ENCODE measurements at regions not wholly inside any gene's neighbourhood (a gene's known extent, or its start where the extent isn't known, plus 50 kb on each side); places are given as distances from the start of the nearest gene placed in this dataset.

DNA sequence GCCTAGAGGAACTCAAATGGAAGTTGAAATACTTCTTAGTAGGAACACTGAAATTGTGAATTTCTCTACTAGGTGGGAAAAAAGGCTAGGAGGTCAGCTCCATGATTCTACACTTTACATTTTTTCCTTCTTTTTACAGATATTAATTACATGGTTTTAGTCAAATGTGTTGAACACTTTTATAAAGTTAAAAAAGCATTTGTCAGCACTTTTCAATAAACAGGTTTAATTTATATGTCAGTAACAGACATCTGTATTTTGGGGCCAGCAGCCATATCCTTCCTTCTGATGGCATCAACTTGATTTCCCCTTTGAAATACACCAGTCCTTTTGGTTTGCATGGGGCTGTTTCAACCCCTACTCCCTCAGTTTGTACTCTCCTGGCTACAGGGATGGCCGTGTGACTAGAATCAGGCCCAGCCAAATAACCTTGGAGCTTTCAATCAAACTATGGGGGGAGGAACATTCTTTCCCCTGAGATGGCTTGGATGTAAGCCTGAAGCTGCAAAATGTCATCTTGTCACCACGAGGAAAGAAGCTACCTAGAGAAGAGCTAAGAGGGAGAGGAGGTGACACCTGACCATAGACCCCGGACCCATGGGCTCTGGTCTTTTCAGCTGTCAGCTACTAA, 171.0 kb upstream of the NEBL start:
- TF ChIP-seq CTCF (IDR thresholded peaks at IDR 0.05) (no peak), POLR2A (IDR thresholded peaks at IDR 0.05) (no peak)
- no peaks in the 10 kb centered on the region for H3K27me3 ChIP-seq
- WGBS, 2 donors, result 57 to 58% methylated on average over 3 of the region's 3 CpGs
- no peak for DNase-seq
- intact Hi-C loops (cut with DNase I), result no loop called here
- no peak overlapping the region for H3K27ac ChIP-seq
- no peaks in the 10 kb centered on the region for H3K36me3 ChIP-seq (replicated peaks in 1 of 2; ENCODE audit: insufficient read depth in 1 of 2, low read depth in 2 of 2)
- no peak for ATAC-seq
- H3K4me3 ChIP-seq, result no peak overlapping the region
- H3K9me3 ChIP-seq, result no peaks in the 10 kb centered on the region
- H3K4me1 ChIP-seq, result no peaks in the 10 kb centered on the region

DNA sequence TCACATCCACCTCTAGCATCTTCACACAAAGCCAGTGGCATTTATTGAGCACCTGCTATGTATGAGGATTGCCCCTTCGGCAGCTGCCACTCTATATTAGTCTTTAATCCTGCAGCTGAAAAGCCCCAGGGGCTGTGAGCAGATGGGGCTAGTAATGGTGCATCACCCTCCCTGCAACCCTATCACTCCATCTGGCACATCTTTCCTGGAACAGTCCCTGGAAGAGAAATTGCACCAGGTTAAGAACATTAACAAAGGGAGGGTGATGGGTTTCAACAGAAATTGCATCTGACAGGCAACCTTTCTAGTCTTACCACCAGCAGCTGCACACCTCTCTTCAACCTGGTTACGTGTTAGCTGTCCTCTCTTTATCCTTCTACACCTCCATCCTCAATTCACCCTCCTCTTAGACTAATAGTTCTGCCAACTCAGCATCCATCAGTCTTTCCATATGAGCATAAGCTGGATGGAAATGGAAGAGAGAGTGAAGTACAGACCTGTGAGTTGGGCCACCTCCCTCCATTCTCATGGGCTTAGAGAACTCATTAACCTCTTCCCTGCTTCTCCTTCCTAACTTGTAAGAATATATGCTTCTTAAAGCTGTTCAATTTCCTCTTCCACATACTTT, 168.6 kb upstream of the NEBL start:
- no peak for TF ChIP-seq POLR2A (IDR thresholded peaks at IDR 0.05)
- no peak for TF ChIP-seq CTCF (IDR thresholded peaks at IDR 0.05)

DNA sequence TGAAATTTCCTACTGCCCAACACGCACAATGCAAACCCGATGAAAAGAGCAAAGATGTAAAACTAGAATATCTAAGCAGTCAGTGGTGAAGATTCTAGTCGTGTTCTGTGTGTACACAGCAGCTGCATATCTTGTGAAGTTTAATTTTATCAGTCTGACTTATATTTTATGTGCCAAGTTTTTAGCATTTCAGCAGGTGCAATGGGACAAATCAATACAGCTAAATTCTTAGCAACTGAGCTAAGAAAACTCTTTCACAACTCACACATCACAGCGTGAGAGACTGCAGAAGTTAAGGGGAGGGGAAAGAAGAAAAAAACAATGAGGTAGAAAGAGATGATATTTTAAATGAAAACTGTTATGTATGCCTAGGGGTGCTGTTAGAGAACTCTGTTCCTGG, 164.9 kb upstream of the NEBL start:
- H3K9me3 ChIP-seq, result no peaks in the 10 kb centered on the region
- 5 to 12% methylated on average over 4 of the region's 4 CpGs for WGBS, 2 donors
- no peaks in the 10 kb centered on the region for H3K36me3 ChIP-seq (replicated peaks in 1 of 2; ENCODE audit: insufficient read depth in 1 of 2, low read depth in 2 of 2)
- no peaks in the 10 kb centered on the region for H3K27me3 ChIP-seq
- H3K4me3 ChIP-seq, result no peak overlapping the region
- TF ChIP-seq CTCF (IDR thresholded peaks at IDR 0.05), result no peak
- no peak for TF ChIP-seq POLR2A (IDR thresholded peaks at IDR 0.05)
- no peak overlapping the region for H3K27ac ChIP-seq
- peaks cover 14% of the 10 kb centered on the region for H3K4me1 ChIP-seq
- ATAC-seq, result peak; percentile 62
- DNase-seq, result no peak
- intact Hi-C loops (cut with DNase I), result no loop called here

More for the DNA sequence above, 168.6 kb upstream of the NEBL start:
- WGBS, 2 donors, result 87 to 91% methylated on average over 2 of the region's 2 CpGs
- Histone ChIP-seq H3K27me3 (no peaks in the 10 kb centered on the region), H3K27ac (no peak overlapping the region), H3K4me1 (peaks cover 14% of the 10 kb centered on the region), H3K9me3 (no peaks in the 10 kb centered on the region), H3K36me3 (replicated peaks in 1 of 2; ENCODE audit: insufficient read depth in 1 of 2, low read depth in 2 of 2) (no peaks in the 10 kb centered on the region), H3K4me3 (no peak overlapping the region)
- no peak for DNase-seq
- intact Hi-C loops (cut with DNase I), result no loop called here
- no peak for ATAC-seq

GRCh38 chr10:21061184-21061583, 164.1 kb upstream of the NEBL start:
- Histone ChIP-seq H3K4me1 (peaks cover 14% of the 10 kb centered on the region), H3K9me3 (no peaks in the 10 kb centered on the region), H3K27ac (no peak overlapping the region), H3K4me3 (no peak overlapping the region), H3K27me3 (no peaks in the 10 kb centered on the region), H3K36me3 (replicated peaks in 1 of 2; ENCODE audit: insufficient read depth in 1 of 2, low read depth in 2 of 2) (no peaks in the 10 kb centered on the region)
- intact Hi-C loops (cut with DNase I), result no loop called here
- WGBS, 2 donors, result 94% methylated on average over 2 of the region's 2 CpGs
- no peak for DNase-seq
- no peak for TF ChIP-seq CTCF (IDR thresholded peaks at IDR 0.05)
- no peak for TF ChIP-seq POLR2A (IDR thresholded peaks at IDR 0.05)
- ATAC-seq, result no peak

GRCh38 chr10:21060626-21061025, 163.5 kb upstream of the NEBL start:
- Histone ChIP-seq H3K27ac (no peak overlapping the region), H3K4me1 (peaks cover 14% of the 10 kb centered on the region), H3K36me3 (replicated peaks in 1 of 2; ENCODE audit: insufficient read depth in 1 of 2, low read depth in 2 of 2) (no peaks in the 10 kb centered on the region), H3K27me3 (no peaks in the 10 kb centered on the region), H3K4me3 (no peak overlapping the region), H3K9me3 (no peaks in the 10 kb centered on the region)
- TF ChIP-seq CTCF (IDR thresholded peaks at IDR 0.05) (no peak), POLR2A (IDR thresholded peaks at IDR 0.05) (no peak)
- intact Hi-C loops (cut with DNase I), result no loop called here
- WGBS, 2 donors, result 85% methylated on average over 4 of the region's 4 CpGs
- DNase-seq (no peak), ATAC-seq (no peak)
